ENCODE measurements at regions not wholly inside any gene's neighbourhood (a gene's known extent, or its start where the extent isn't known, plus 50 kb on each side); places are given as distances from the start of the nearest gene placed in this dataset.

GRCh38 chr17:13996748-13997147, 72.6 kb upstream of the COX10 start:
- WGBS (ENCODE audit: insufficient coverage, low lambda C conversion rate), result no CpG with 5 or more reads among the region's 3 CpGs
- H3K4me1 ChIP-seq (ENCODE audit: control insufficient read depth, insufficient read depth, low read length), result no peaks in the 10 kb centered on the region
- no peak overlapping the region for H3K4me3 ChIP-seq (ENCODE audit: low read length)
- no peaks in the 10 kb centered on the region for H3K9me3 ChIP-seq (ENCODE audit: control insufficient read depth, low read depth, low read length)
- H3K36me3 ChIP-seq (ENCODE audit: control insufficient read depth, insufficient read depth, low read length), result no peaks in the 10 kb centered on the region
- H3K27me3 ChIP-seq (ENCODE audit: control insufficient read depth, insufficient read depth, low read length), result no peaks in the 10 kb centered on the region
- H3K27ac ChIP-seq (ENCODE audit: low read length), result no peak overlapping the region
- no peak for DNase-seq

- no peaks in the 10 kb centered on the region for H3K27me3 ChIP-seq (ENCODE audit: control insufficient read depth, insufficient read depth, low read length)
- no peaks in the 10 kb centered on the region for H3K9me3 ChIP-seq (ENCODE audit: control insufficient read depth, low read depth, low read length)
- no peaks in the 10 kb centered on the region for H3K36me3 ChIP-seq (ENCODE audit: control insufficient read depth, insufficient read depth, low read length)
- H3K27ac ChIP-seq (ENCODE audit: low read length), result no peak overlapping the region
- no CpG with 5 or more reads among the region's 2 CpGs for WGBS (ENCODE audit: insufficient coverage, low lambda C conversion rate)
- no peaks in the 10 kb centered on the region for H3K4me1 ChIP-seq (ENCODE audit: control insufficient read depth, insufficient read depth, low read length)
- no peak for DNase-seq
- no peak overlapping the region for H3K4me3 ChIP-seq (ENCODE audit: low read length)
Observed at GRCh38 chr17:14004927-14005620, 64.2 kb upstream of the COX10 start.

- no peak for DNase-seq
- H3K9me3 ChIP-seq (ENCODE audit: control insufficient read depth, low read depth, low read length), result no peaks in the 10 kb centered on the region
- no peaks in the 10 kb centered on the region for H3K27me3 ChIP-seq (ENCODE audit: control insufficient read depth, insufficient read depth, low read length)
- no peaks in the 10 kb centered on the region for H3K4me1 ChIP-seq (ENCODE audit: control insufficient read depth, insufficient read depth, low read length)
- no peak overlapping the region for H3K27ac ChIP-seq (ENCODE audit: low read length)
- WGBS (ENCODE audit: insufficient coverage, low lambda C conversion rate), result 100% methylated on average over 1 of the region's 1 CpG
- no peaks in the 10 kb centered on the region for H3K36me3 ChIP-seq (ENCODE audit: control insufficient read depth, insufficient read depth, low read length)
- H3K4me3 ChIP-seq (ENCODE audit: low read length), result no peak overlapping the region
Observed at GRCh38 chr17:14006249-14006942, 62.9 kb upstream of the COX10 start.

GRCh38 chr17:14007951-14008350, 61.4 kb upstream of the COX10 start:
- DNase-seq, result no peak
- Histone ChIP-seq H3K27ac (ENCODE audit: low read length) (no peak overlapping the region), H3K9me3 (ENCODE audit: control insufficient read depth, low read depth, low read length) (no peaks in the 10 kb centered on the region), H3K4me3 (ENCODE audit: low read length) (no peak overlapping the region), H3K27me3 (ENCODE audit: control insufficient read depth, insufficient read depth, low read length) (no peaks in the 10 kb centered on the region), H3K36me3 (ENCODE audit: control insufficient read depth, insufficient read depth, low read length) (no peaks in the 10 kb centered on the region), H3K4me1 (ENCODE audit: control insufficient read depth, insufficient read depth, low read length) (no peaks in the 10 kb centered on the region)
- 80% methylated on average over 1 of the region's 2 CpGs for WGBS (ENCODE audit: insufficient coverage, low lambda C conversion rate)

- no peaks in the 10 kb centered on the region for H3K27me3 ChIP-seq (ENCODE audit: control insufficient read depth, insufficient read depth, low read length)
- H3K36me3 ChIP-seq (ENCODE audit: control insufficient read depth, insufficient read depth, low read length), result no peaks in the 10 kb centered on the region
- H3K4me1 ChIP-seq (ENCODE audit: control insufficient read depth, insufficient read depth, low read length), result no peaks in the 10 kb centered on the region
- DNase-seq, result peak in 1 of 2 donors; percentile 9
- no peak overlapping the region for H3K27ac ChIP-seq (ENCODE audit: low read length)
- no peak overlapping the region for H3K4me3 ChIP-seq (ENCODE audit: low read length)
- WGBS (ENCODE audit: insufficient coverage, low lambda C conversion rate), result no CpG with 5 or more reads among the region's 5 CpGs
- no peaks in the 10 kb centered on the region for H3K9me3 ChIP-seq (ENCODE audit: control insufficient read depth, low read depth, low read length)
Observed at GRCh38 chr17:14011036-14011692, 58.1 kb upstream of the COX10 start.

GRCh38 chr17:14011740-14012405, 57.4 kb upstream of the COX10 start:
- no peaks in the 10 kb centered on the region for H3K9me3 ChIP-seq (ENCODE audit: control insufficient read depth, low read depth, low read length)
- no peaks in the 10 kb centered on the region for H3K36me3 ChIP-seq (ENCODE audit: control insufficient read depth, insufficient read depth, low read length)
- no peak for DNase-seq
- WGBS (ENCODE audit: insufficient coverage, low lambda C conversion rate), result 100% methylated on average over 1 of the region's 4 CpGs
- H3K27ac ChIP-seq (ENCODE audit: low read length), result no peak overlapping the region
- H3K27me3 ChIP-seq (ENCODE audit: control insufficient read depth, insufficient read depth, low read length), result no peaks in the 10 kb centered on the region
- no peaks in the 10 kb centered on the region for H3K4me1 ChIP-seq (ENCODE audit: control insufficient read depth, insufficient read depth, low read length)
- H3K4me3 ChIP-seq (ENCODE audit: low read length), result no peak overlapping the region

GRCh38 chr17:14014657-14015056, 54.6 kb upstream of the COX10 start:
- H3K9me3 ChIP-seq (ENCODE audit: control insufficient read depth, low read depth, low read length), result no peaks in the 10 kb centered on the region
- H3K36me3 ChIP-seq (ENCODE audit: control insufficient read depth, insufficient read depth, low read length), result no peaks in the 10 kb centered on the region
- no peaks in the 10 kb centered on the region for H3K27me3 ChIP-seq (ENCODE audit: control insufficient read depth, insufficient read depth, low read length)
- no CpG with 5 or more reads among the region's 7 CpGs for WGBS (ENCODE audit: insufficient coverage, low lambda C conversion rate)
- H3K4me1 ChIP-seq (ENCODE audit: control insufficient read depth, insufficient read depth, low read length), result no peaks in the 10 kb centered on the region
- H3K27ac ChIP-seq (ENCODE audit: low read length), result no peak overlapping the region
- DNase-seq, result no peak
- H3K4me3 ChIP-seq (ENCODE audit: low read length), result no peak overlapping the region

GRCh38 chr17:14015271-14015670, 54.0 kb upstream of the COX10 start:
- no peaks in the 10 kb centered on the region for H3K4me1 ChIP-seq (ENCODE audit: control insufficient read depth, insufficient read depth, low read length)
- no peak for DNase-seq
- WGBS (ENCODE audit: insufficient coverage, low lambda C conversion rate), result 100% methylated on average over 1 of the region's 14 CpGs
- no peak overlapping the region for H3K4me3 ChIP-seq (ENCODE audit: low read length)
- no peaks in the 10 kb centered on the region for H3K36me3 ChIP-seq (ENCODE audit: control insufficient read depth, insufficient read depth, low read length)
- H3K9me3 ChIP-seq (ENCODE audit: control insufficient read depth, low read depth, low read length), result no peaks in the 10 kb centered on the region
- H3K27me3 ChIP-seq (ENCODE audit: control insufficient read depth, insufficient read depth, low read length), result no peaks in the 10 kb centered on the region
- no peak overlapping the region for H3K27ac ChIP-seq (ENCODE audit: low read length)

GRCh38 chr17:14016858-14017257, 52.4 kb upstream of the COX10 start:
- H3K27me3 ChIP-seq (ENCODE audit: control insufficient read depth, insufficient read depth, low read length), result no peaks in the 10 kb centered on the region
- no peaks in the 10 kb centered on the region for H3K36me3 ChIP-seq (ENCODE audit: control insufficient read depth, insufficient read depth, low read length)
- DNase-seq, result no peak
- H3K27ac ChIP-seq (ENCODE audit: low read length), result no peak overlapping the region
- no peaks in the 10 kb centered on the region for H3K4me1 ChIP-seq (ENCODE audit: control insufficient read depth, insufficient read depth, low read length)
- H3K9me3 ChIP-seq (ENCODE audit: control insufficient read depth, low read depth, low read length), result no peaks in the 10 kb centered on the region
- WGBS (ENCODE audit: insufficient coverage, low lambda C conversion rate), result 92% methylated on average over 2 of the region's 3 CpGs
- no peak overlapping the region for H3K4me3 ChIP-seq (ENCODE audit: low read length)

GRCh38 chr17:14019186-14019956, 49.9 kb upstream of the COX10 start:
- H3K4me1 ChIP-seq (ENCODE audit: control insufficient read depth, insufficient read depth, low read length), result no peaks in the 10 kb centered on the region
- no peaks in the 10 kb centered on the region for H3K9me3 ChIP-seq (ENCODE audit: control insufficient read depth, low read depth, low read length)
- WGBS (ENCODE audit: insufficient coverage, low lambda C conversion rate), result 100% methylated on average over 1 of the region's 9 CpGs
- DNase-seq, result no peak
- no peak overlapping the region for H3K4me3 ChIP-seq (ENCODE audit: low read length)
- no peaks in the 10 kb centered on the region for H3K27me3 ChIP-seq (ENCODE audit: control insufficient read depth, insufficient read depth, low read length)
- H3K27ac ChIP-seq (ENCODE audit: low read length), result no peak overlapping the region
- no peaks in the 10 kb centered on the region for H3K36me3 ChIP-seq (ENCODE audit: control insufficient read depth, insufficient read depth, low read length)
